ENCODE measurements at regions not wholly inside any gene's neighbourhood (a gene's known extent, or its start where the extent isn't known, plus 50 kb on each side); places are given as distances from the start of the nearest gene placed in this dataset.
"Not testable (repeated sequence)": the region's sequence is repeated elsewhere in the genome, so short reads cannot be mapped to it uniquely, and the experiment has no call there.

GRCh38 chr12:88365403-88365802, 214.9 kb downstream of the KITLG start (continued):
- TF ChIP-seq ZNF248 (tag by site-specific recombination; IDR thresholded peaks at IDR 0.05) (no peak), ZNF701 (tag by site-specific recombination; IDR thresholded peaks at IDR 0.05) (no peak)

- ChIA-PET CTCF (no interaction called here), POLR2A (no interaction called here)
- no peaks in the 10 kb centered on the region for H3K4me1 ChIP-seq (ENCODE audit: control insufficient read depth, insufficient read depth, low read length)
- no peaks in the 10 kb centered on the region for H3K9me3 ChIP-seq (ENCODE audit: control insufficient read depth, insufficient read depth, low read depth, low read length)
- H3K27ac ChIP-seq (ENCODE audit: extremely low read depth, low read depth, low read length) = no peak overlapping the region
- TF ChIP-seq ZNF596 (tag by site-specific recombination; IDR thresholded peaks at IDR 0.05) (no peak), HOXC10 (CRISPR knock-in tag; IDR thresholded peaks at IDR 0.05) (no peak), SP3 (tag by site-specific recombination; IDR thresholded peaks at IDR 0.05) (no peak), ZNF561 (tag by site-specific recombination; IDR thresholded peaks at IDR 0.05; ENCODE audit: borderline replicate concordance) (no peak), ZNF221 (tag by site-specific recombination; IDR thresholded peaks at IDR 0.05; ENCODE audit: borderline replicate concordance) (no peak)
- no peak overlapping the region for H3K4me3 ChIP-seq (ENCODE audit: low read depth, low read length)
- H3K36me3 ChIP-seq (ENCODE audit: control insufficient read depth in 2 of 2, insufficient read depth in 1 of 2, low read length in 2 of 2) = no peaks in the 10 kb centered on the region
Observed at GRCh38 chr12:88366101-88366500, 214.2 kb downstream of the KITLG start.

GRCh38 chr12:88367231-88367630, 213.0 kb downstream of the KITLG start:
- POLR2A ChIA-PET = no interaction called here
- H3K27ac ChIP-seq (ENCODE audit: extremely low read depth, low read depth, low read length) = no peak overlapping the region
- no peaks in the 10 kb centered on the region for H3K9me3 ChIP-seq (ENCODE audit: control insufficient read depth, insufficient read depth, low read depth, low read length)
- TF ChIP-seq BCL11B (tag by site-specific recombination; IDR thresholded peaks at IDR 0.05; ENCODE audit: low read depth) (no peak), ZNF18 (tag by site-specific recombination; IDR thresholded peaks at IDR 0.05) (no peak), ZNF610 (tag by site-specific recombination; IDR thresholded peaks at IDR 0.05; ENCODE audit: borderline replicate concordance) (no peak), SP2 (tag by site-specific recombination; IDR thresholded peaks at IDR 0.05) (no peak), BCL11A (tag by site-specific recombination; IDR thresholded peaks at IDR 0.05; ENCODE audit: low read depth) (no peak), ZNF549 (tag by site-specific recombination; IDR thresholded peaks at IDR 0.05) (no peak), ZNF202 (tag by site-specific recombination; IDR thresholded peaks at IDR 0.05; ENCODE audit: borderline replicate concordance) (no peak), ZIC2 (tag by site-specific recombination; IDR thresholded peaks at IDR 0.05) (no peak), ZNF121 (tag by site-specific recombination; IDR thresholded peaks at IDR 0.05) (no peak), KLF9 (tag by site-specific recombination; IDR thresholded peaks at IDR 0.05; ENCODE audit: low read depth) (no peak), ZNF311 (tag by site-specific recombination; IDR thresholded peaks at IDR 0.05; ENCODE audit: borderline replicate concordance) (no peak), ZBTB17 (tag by site-specific recombination; IDR thresholded peaks at IDR 0.05) (no peak), ZNF133 (tag by site-specific recombination; IDR thresholded peaks at IDR 0.05) (no peak), ZNF362 (tag by site-specific recombination; IDR thresholded peaks at IDR 0.05) (no peak), ZNF19 (tag by site-specific recombination; IDR thresholded peaks at IDR 0.05; ENCODE audit: low read depth) (no peak)
- no peaks in the 10 kb centered on the region for H3K4me1 ChIP-seq (ENCODE audit: control insufficient read depth, insufficient read depth, low read length)
- no peaks in the 10 kb centered on the region for H3K36me3 ChIP-seq (ENCODE audit: control insufficient read depth in 2 of 2, insufficient read depth in 1 of 2, low read length in 2 of 2)
- no peak overlapping the region for H3K4me3 ChIP-seq (ENCODE audit: low read depth, low read length)
- CTCF ChIA-PET = no interaction called here

GRCh38 chr12:88368077-88368476, 212.2 kb downstream of the KITLG start:
- POLR2A ChIA-PET; H3K27ac ChIP-seq (ENCODE audit: extremely low read depth, low read depth, low read length); H3K36me3 ChIP-seq (ENCODE audit: control insufficient read depth in 2 of 2, insufficient read depth in 1 of 2, low read length in 2 of 2); CTCF ChIA-PET; H3K4me1 ChIP-seq (ENCODE audit: control insufficient read depth, insufficient read depth, low read length); H3K9me3 ChIP-seq (ENCODE audit: control insufficient read depth, insufficient read depth, low read depth, low read length); H3K4me3 ChIP-seq (ENCODE audit: low read depth, low read length): not testable (repeated sequence)
